ENCODE measurements at regions not wholly inside any gene's neighbourhood (a gene's known extent, or its start where the extent isn't known, plus 50 kb on each side); places are given as distances from the start of the nearest gene placed in this dataset.

- no peak for TF ChIP-seq POLR2A (IDR thresholded peaks at IDR 0.05)
- no peak for TF ChIP-seq EP300 (IDR thresholded peaks at IDR 0.05)
- TF ChIP-seq CTCF (IDR thresholded peaks at IDR 0.05), result no peak
Observed at GRCh38 chr3:27796365-27796875, 74.3 kb upstream of the EOMES start.
